K562 (cell line): ENCODE measurements at regions not wholly inside any gene's neighbourhood (a gene's known extent, or its start where the extent isn't known, plus 50 kb on each side); places are given as distances from the start of the nearest gene placed in this dataset.

Source experiments
- ATAC-seq: fragments of 200-7000 bp; cut with Tn5 transposase; 3 replicates; pipeline ENCODE4 v1.9.1; 2020; ENCODE audit warnings: moderate library complexity
- BruUV-seq: library from RNA; stranded (reverse); fragments of 400-500 nt; replicated peaks from 2 replicates; lab custom pipeline; 2021; lab: Mats Ljungman, UMichigan
- CTCF ChIA-PET: fragments of 300-600 bp; formaldehyde crosslinking; extraction: SDS; loops from one replicate; lab custom pipeline; 2021; ENCODE audit warnings: low intra/inter-chr PET ratio; lab: Yijun Ruan, JAX
- POLR2A ChIA-PET: fragments of 300-600, 350-650 bp; sonication (Branson Sonifier 250); formaldehyde crosslinking; extraction: SDS; loops from one replicate; lab custom pipeline; 2021; ENCODE audit warnings: antibody characterized with exemption, inconsistent platforms; lab: Yijun Ruan, JAX
- DNase-seq, 4 experiments: peaks; one replicate each; pipeline versions ENCODE4 v3.0.0 to v3.0.0-alpha.2; 2011 to 2018; ENCODE audit warnings: low spot score in 3 of 4, mixed read lengths in 3 of 4; ENCODE audit errors: extremely low read depth in 1 of 4
- FAIRE-seq: peaks from 2 replicates; lab custom pipeline; 2011; peaks lifted over from hg19 to GRCh38; lab: Jason Lieb, UNC
- H2AFZ ChIP-seq: 2 replicates; pipeline ENCODE4 v1.6.0; 2011; ENCODE audit warnings: low read depth, low read length, control low read depth, inconsistent platforms
- H3K27ac ChIP-seq: fragments of 200-600 bp; 3 replicates; pipeline ENCODE4 v1.8.0; 2011; ENCODE audit warnings: low read depth, mild to moderate bottlenecking, control low read depth, inconsistent platforms, low read length, moderate library complexity, mixed read lengths; ENCODE audit errors: extremely low read depth
- H3K27me3 ChIP-seq, 2 experiments: fragments of 300-600 bp in 1 of 2; 2 replicates in 1 of 2; 3 replicates in 1 of 2; pipeline versions ENCODE4 v1.6.0 to v1.8.0; 2011; ENCODE audit warnings: inconsistent platforms in 2 of 2, low read length in 2 of 2, mild to moderate bottlenecking in 1 of 2, mixed read lengths in 1 of 2, moderate library complexity in 1 of 2; ENCODE audit not compliant: control insufficient read depth in 2 of 2, insufficient read depth in 2 of 2
- H3K36me3 ChIP-seq: fragments of 300-600 bp; 3 replicates; pipeline ENCODE4 v1.8.0; 2011; ENCODE audit warnings: mild to moderate bottlenecking, low read length, inconsistent platforms; ENCODE audit not compliant: control insufficient read depth, insufficient read depth
- H3K4me1 ChIP-seq, 2 experiments: fragments of 200-600 bp in 1 of 2; replicated peaks in 1 of 2; 2 replicates in 1 of 2; 3 replicates in 1 of 2; pipeline versions ENCODE4 v1.5.1 to v1.8.0; 2011; ENCODE audit warnings: inconsistent platforms in 2 of 2, low read length in 2 of 2, mild to moderate bottlenecking in 1 of 2, mixed read lengths in 1 of 2, moderate library complexity in 1 of 2; ENCODE audit not compliant: control insufficient read depth in 2 of 2, insufficient read depth in 2 of 2
- H3K4me2 ChIP-seq: 2 replicates; pipeline ENCODE4 v1.6.1; 2011; ENCODE audit warnings: low read length, control low read depth, inconsistent platforms, mixed read lengths; ENCODE audit not compliant: insufficient read depth
- H3K4me3 ChIP-seq: fragments of 200-600 bp; sonication (generic), shearing (Covaris generic); 2 replicates; pipeline ENCODE4 v1.5.1; 2016; ENCODE audit warnings: control low read depth, inconsistent platforms
- H3K79me2 ChIP-seq: fragments of 200-600 bp; 3 replicates; pipeline ENCODE4 v1.8.0; 2011; ENCODE audit warnings: low read length, inconsistent platforms; ENCODE audit not compliant: control insufficient read depth, insufficient read depth
- H3K9ac ChIP-seq, 2 experiments: 2 replicates each; pipeline versions ENCODE4 v1.6.0 to v1.6.1; 2011; ENCODE audit warnings: low read depth in 2 of 2, low read length in 2 of 2, control low read depth in 1 of 2, inconsistent platforms in 1 of 2, mild to moderate bottlenecking in 1 of 2, mixed read lengths in 1 of 2; ENCODE audit not compliant: insufficient read depth in 1 of 2
- H3K9me1 ChIP-seq: one replicate; pipeline ENCODE4 v1.6.0; 2011; ENCODE audit warnings: inconsistent platforms, mild to moderate bottlenecking, low read length, moderate library complexity; ENCODE audit not compliant: control insufficient read depth, insufficient read depth
- H3K9me3 ChIP-seq: replicated peaks from 2 replicates; pipeline ENCODE4 v1.5.1; 2011; ENCODE audit warnings: low read depth, low read length, inconsistent platforms; ENCODE audit not compliant: control insufficient read depth, insufficient read depth
- H4K20me1 ChIP-seq: replicated peaks from 2 replicates; pipeline ENCODE4 v1.6.1; 2011; ENCODE audit warnings: low read length, inconsistent platforms, mixed read lengths; ENCODE audit not compliant: control insufficient read depth, insufficient read depth
- BCL6 ChIP-seq: fragments of 250-450 bp; sonication (Bioruptor Pico); IDR thresholded peaks from 2 replicates; pipeline ENCODE4 v1.4.0; 2020
- ETV1 ChIP-seq: fragments of 450-650 bp; conservative IDR thresholded peaks from 2 replicates; pipeline ENCODE4 v1.6.1; 2016; ENCODE audit warnings: missing genetic modification characterization, control low read depth, low read depth, missing compliant biosample characterization
- EWSR1 ChIP-seq: fragments of 450-650 bp; IDR thresholded peaks from 2 replicates; pipeline ENCODE4 v1.6.1; 2018; ENCODE audit warnings: borderline replicate concordance, mild to moderate bottlenecking, low read depth, moderate library complexity; ENCODE audit not compliant: partially characterized antibody
- PREB ChIP-seq: sonication (generic); formaldehyde crosslinking; IDR thresholded peaks from 2 replicates; pipeline ENCODE4 v1.8.1; 2023; ENCODE audit warnings: mild to moderate bottlenecking, missing genetic modification reagents
- RBM39 ChIP-seq: fragments of 200-400 bp; formaldehyde crosslinking; optimal IDR thresholded peaks from 2 replicates; pipeline ENCODE3; 2018; ENCODE audit warnings: low read depth, low read length
- SMARCE1 ChIP-seq: fragments of 450-650 bp; IDR thresholded peaks from 2 replicates; pipeline ENCODE4 v1.7.1; 2016; ENCODE audit warnings: mild to moderate bottlenecking
- STAG1 ChIP-seq: sonication (generic); formaldehyde crosslinking; IDR thresholded peaks from 2 replicates; pipeline ENCODE4 v1.5.0; 2020; ENCODE audit warnings: missing genetic modification reagents, borderline replicate concordance
- ZFX ChIP-seq: sonication (generic); formaldehyde crosslinking; IDR thresholded peaks from 2 replicates; pipeline ENCODE4 v1.8.0; 2022; ENCODE audit warnings: mild to moderate bottlenecking, missing genetic modification reagents, moderate library complexity
- ZNF561 ChIP-seq: fragments of 450-650 bp; formaldehyde crosslinking; conservative IDR thresholded peaks from 2 replicates; pipeline ENCODE4 v1.4.0; 2020; ENCODE audit warnings: mild to moderate bottlenecking, moderate library complexity
- ZSCAN29 ChIP-seq: fragments of 450-650 bp; IDR thresholded peaks from 2 replicates; pipeline ENCODE4 v1.6.1; 2017
- WGBS: fragments of 100-300 bp; shearing (Covaris generic); methylation state at CpG from one replicate; pipeline ENCODE4 v1.1.6; 2016; ENCODE audit warnings: low coverage, mixed read lengths; ENCODE audit not compliant: insufficient coverage; ENCODE audit errors: missing lambda C conversion rate; 5-methylcytosine and 5-hydroxymethylcytosine counted together
- in situ Hi-C: fragments of 300-500 bp; cut with MboI; formaldehyde crosslinking; loops from 4 replicates; pipeline ENCODE4 v1.15.0; 2018; ENCODE audit warnings: inconsistent platforms, mixed read lengths
- intact Hi-C: fragments of 100-400 bp; cut with micrococcal nuclease; formaldehyde crosslinking; loops from 2 replicates; pipeline ENCODE4 v1.14.2; 2022
- TF ChIP-seq, protein P1 (sequence below): fragments of 250-450 bp; sonication (Bioruptor Pico); IDR thresholded peaks from 2 replicates; pipeline ENCODE4 v1.9.0; 2021; ENCODE audit warnings: mild to moderate bottlenecking

- no peaks in the 10 kb centered on the region for H4K20me1 ChIP-seq
- H3K9me3 ChIP-seq = no peaks in the 10 kb centered on the region
- 3% methylated on average over 5 of the region's 7 CpGs for WGBS
- no peak overlapping the region for H3K27ac ChIP-seq
- intact Hi-C loops = no loop called here
- no peaks in the 10 kb centered on the region for H3K79me2 ChIP-seq
- CTCF ChIA-PET = interaction anchor here (0.6 kb wide), 1 partner anchor 149 kb away, joined by 4 read pairs; no protein-coding TSS in a partner anchor
- ATAC-seq = no peak
- H3K9ac ChIP-seq = no peak overlapping the region
- no peaks in the 10 kb centered on the region for H3K4me1 ChIP-seq
- no peak overlapping the region for H3K4me2 ChIP-seq
- H3K4me3 ChIP-seq = no peak overlapping the region
- no peak for TF ChIP-seq ZFX
- no peak for TF ChIP-seq EWSR1
- no peak for TF ChIP-seq BCL6 (CRISPR knock-in tag)
- TF ChIP-seq ETV1 (tag) = no peak
- no peak for TF ChIP-seq ZNF561 (CRISPR knock-in tag)
- no peak for TF ChIP-seq ZSCAN29
- TF ChIP-seq, protein P1, sequence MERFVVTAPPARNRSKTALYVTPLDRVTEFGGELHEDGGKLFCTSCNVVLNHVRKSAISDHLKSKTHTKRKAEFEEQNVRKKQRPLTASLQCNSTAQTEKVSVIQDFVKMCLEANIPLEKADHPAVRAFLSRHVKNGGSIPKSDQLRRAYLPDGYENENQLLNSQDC (CRISPR knock-in tag) = no peak
- TF ChIP-seq STAG1 (CRISPR knock-in tag) = no peak
- no peak for TF ChIP-seq RBM39
- no peak for TF ChIP-seq SMARCE1
- no peak for TF ChIP-seq PREB (CRISPR knock-in tag)
- peaks cover 13 to 15% of the 10 kb centered on the region in 2 experiments; a peak in 4 of 5 replicates for H3K27me3 ChIP-seq
- no peak for DNase-seq
- no peaks in the 10 kb centered on the region for H3K9me1 ChIP-seq
- POLR2A ChIA-PET = interaction anchor here (0.8 kb wide), 1 partner anchor 44 kb away, joined by 5 read pairs; no protein-coding TSS in a partner anchor
- no peak for FAIRE-seq
- no peak overlapping the region for H2AFZ ChIP-seq
- no TSS peak for BruUV-seq
- H3K36me3 ChIP-seq = no peaks in the 10 kb centered on the region
- in situ Hi-C loops = no loop called here
Measured at GRCh38 chr13:99866781-99867180, 104.8 kb downstream of the ZIC5 start.
